Activated naive CD4-positive, alpha-beta T cell (primary cell): ENCODE measurements at regions not wholly inside any gene's neighbourhood (a gene's known extent, or its start where the extent isn't known, plus 50 kb on each side); places are given as distances from the start of the nearest gene placed in this dataset.

Source experiments
- DNase-seq, 4 experiments: peaks; one replicate each; lab custom pipeline; 2025; lab: John Stamatoyannopoulos, UW

GRCh38 chr11:134474070-134474860 is 62.2 kb upstream of the B3GAT1 start:
- no peak for DNase-seq

- no peak for DNase-seq
These were observed 59.8 kb upstream of the B3GAT1 start for GRCh38 chr11:134471716-134472455.

GRCh38 chr11:134471087-134471715 is 59.2 kb upstream of the B3GAT1 start:
- no peak for DNase-seq

GRCh38 chr11:134470238-134470637 is 58.2 kb upstream of the B3GAT1 start:
- no peak for DNase-seq

- DNase-seq, result no peak
These were observed 57.6 kb upstream of the B3GAT1 start for GRCh38 chr11:134469627-134470026.

GRCh38 chr11:134468796-134469195 is 56.8 kb upstream of the B3GAT1 start:
- DNase-seq, result no peak

- no peak for DNase-seq
These were observed 56.1 kb upstream of the B3GAT1 start for GRCh38 chr11:134468081-134468668.

GRCh38 chr11:134466610-134467567 is 54.8 kb upstream of the B3GAT1 start:
- no peak for DNase-seq

GRCh38 chr11:134466156-134466555 is 54.1 kb upstream of the B3GAT1 start:
- no peak for DNase-seq

GRCh38 chr11:134464981-134465730 is 53.1 kb upstream of the B3GAT1 start:
- DNase-seq, result no peak

GRCh38 chr11:134464196-134464595 is 52.2 kb upstream of the B3GAT1 start:
- DNase-seq, result no peak

GRCh38 chr11:134463716-134464115 is 51.7 kb upstream of the B3GAT1 start:
- DNase-seq, result no peak
